GM23338 (cell line): ENCODE measurements at regions not wholly inside any gene's neighbourhood (a gene's known extent, or its start where the extent isn't known, plus 50 kb on each side); places are given as distances from the start of the nearest gene placed in this dataset.

Experiments used
- ATAC-seq: fragments of 200-7000 bp; cut with Tn5 transposase; 3 replicates; pipeline ENCODE4 v1.9.1; 2020
- DNase-seq: peaks from one replicate; pipeline ENCODE4 v3.0.0-alpha.2; 2015; ENCODE audit warnings: low spot score
- H2AFZ ChIP-seq: fragments of 200-600 bp; sonication (generic); 2 replicates; pipeline ENCODE4 v1.8.0; 2016; ENCODE audit warnings: antibody characterized with exemption, mild to moderate bottlenecking, moderate library complexity
- H3F3A ChIP-seq: fragments of 200-600 bp; sonication (generic); replicated peaks from 2 replicates; pipeline ENCODE4 v1.8.0; 2017; ENCODE audit warnings: antibody characterized with exemption, mixed run types, low read depth
- H3K27ac ChIP-seq: fragments of 200-600 bp; sonication (generic); 2 replicates; pipeline ENCODE4 v1.6.1; 2016; ENCODE audit warnings: low read depth
- H3K27me3 ChIP-seq: fragments of 200-600 bp; sonication (generic); 2 replicates; pipeline ENCODE4 v1.8.0; 2016; ENCODE audit warnings: mild to moderate bottlenecking, mixed run types, moderate library complexity; ENCODE audit not compliant: insufficient read depth
- H3K36me3 ChIP-seq: fragments of 200-600 bp; sonication (generic); 2 replicates; pipeline ENCODE4 v1.8.0; 2016; ENCODE audit warnings: mild to moderate bottlenecking; ENCODE audit not compliant: insufficient read depth
- H3K4me1 ChIP-seq: fragments of 200-600 bp; sonication (generic); 2 replicates; pipeline ENCODE4 v1.8.0; 2016; ENCODE audit warnings: mild to moderate bottlenecking, moderate library complexity; ENCODE audit not compliant: insufficient read depth
- H3K4me2 ChIP-seq: fragments of 200-600 bp; sonication (generic); 2 replicates; pipeline ENCODE4 v1.7.1; 2017; ENCODE audit warnings: mixed run types
- H3K4me3 ChIP-seq: fragments of 200-600 bp; sonication (generic); 2 replicates; pipeline ENCODE4 v1.6.1; 2016; ENCODE audit warnings: mixed run types
- H3K79me2 ChIP-seq: fragments of 200-600 bp; sonication (generic); replicated peaks from 2 replicates; pipeline ENCODE4 v1.8.0; 2017; ENCODE audit warnings: mild to moderate bottlenecking; ENCODE audit not compliant: insufficient read depth
- H3K9me2 ChIP-seq: fragments of 200-600 bp; sonication (generic); 2 replicates; pipeline ENCODE4 v1.8.0; 2017; ENCODE audit not compliant: insufficient read depth
- H4K20me1 ChIP-seq: fragments of 200-600 bp; sonication (generic); replicated peaks from 2 replicates; pipeline ENCODE4 v1.8.0; 2017; ENCODE audit warnings: mild to moderate bottlenecking; ENCODE audit not compliant: insufficient read depth
- H3K27ac Mint-ChIP-seq: 2 replicates; pipeline ENCODE4 v1.8.0; 2020; ENCODE audit warnings: inconsistent platforms, mild to moderate bottlenecking, moderate library complexity, mixed read lengths
- H3K27me3 Mint-ChIP-seq: 3 replicates; pipeline ENCODE4 v1.8.0; 2022; ENCODE audit warnings: low read depth, mild to moderate bottlenecking, moderate library complexity, mixed read lengths, inconsistent platforms; ENCODE audit not compliant: insufficient read depth, poor library complexity
- H3K36me3 Mint-ChIP-seq: 3 replicates; pipeline ENCODE4 v1.8.0; 2021; ENCODE audit warnings: low read depth, mild to moderate bottlenecking, inconsistent platforms, moderate library complexity, mixed read lengths
- H3K4me1 Mint-ChIP-seq: 3 replicates; pipeline ENCODE4 v1.8.0; 2020; ENCODE audit warnings: mild to moderate bottlenecking, inconsistent platforms, mixed read lengths
- H3K4me3 Mint-ChIP-seq: 3 replicates; pipeline ENCODE4 v1.8.0; 2021; ENCODE audit warnings: moderate library complexity, mild to moderate bottlenecking, inconsistent platforms, mixed read lengths
- H3K9me3 Mint-ChIP-seq: 3 replicates; pipeline ENCODE4 v1.8.0; 2020; ENCODE audit warnings: moderate library complexity, mild to moderate bottlenecking, inconsistent platforms, mixed read lengths
- ETS1 ChIP-seq: IDR thresholded peaks from 2 replicates; pipeline ENCODE4 v1.6.1; 2016; ENCODE audit warnings: antibody characterized with exemption
- EZH2 ChIP-seq: fragments of 200-600 bp; sonication (generic); IDR thresholded peaks from one replicate; pipeline ENCODE4 v1.8.0; 2017; ENCODE audit warnings: antibody characterized with exemption, mild to moderate bottlenecking, low read depth; ENCODE audit not compliant: unreplicated experiment
- JUNB ChIP-seq: IDR thresholded peaks from one replicate; pipeline ENCODE4 v1.6.1; 2016; ENCODE audit warnings: antibody characterized with exemption; ENCODE audit not compliant: unreplicated experiment
- POLR2AphosphoS5 ChIP-seq: IDR thresholded peaks from 2 replicates; pipeline ENCODE4 v1.6.1; 2016; ENCODE audit warnings: antibody characterized with exemption, low read depth
- REST ChIP-seq: IDR thresholded peaks from one replicate; pipeline ENCODE4 v1.6.1; 2018; ENCODE audit warnings: antibody characterized with exemption; ENCODE audit not compliant: unreplicated experiment
- ZNF114 ChIP-seq: fragments of 250-450 bp; sonication (Bioruptor Pico); IDR thresholded peaks from 2 replicates; pipeline ENCODE4 v1.5.0; 2020; ENCODE audit warnings: mild to moderate bottlenecking, moderate library complexity
- ZNF331 ChIP-seq: fragments of 250-450 bp; sonication (Bioruptor Pico); IDR thresholded peaks from 2 replicates; pipeline ENCODE4 v1.5.0; 2020; ENCODE audit warnings: low read depth, mild to moderate bottlenecking, moderate library complexity
- ZNF462 ChIP-seq: fragments of 250-450 bp; sonication (Bioruptor Pico); IDR thresholded peaks from 2 replicates; pipeline ENCODE4 v1.5.0; 2020; ENCODE audit warnings: mild to moderate bottlenecking, moderate library complexity

GRCh38 chr6:18055098-18055497 is 67.4 kb downstream of the NHLRC1 start:
- Histone ChIP-seq H3K4me1 (no peaks in the 10 kb centered on the region), H4K20me1 (no peaks in the 10 kb centered on the region), H3K79me2 (no peaks in the 10 kb centered on the region), H2AFZ (no peak overlapping the region), H3F3A (no peaks in the 10 kb centered on the region), H3K4me3 (no peak overlapping the region), H3K36me3 (no peaks in the 10 kb centered on the region; the same call in 1 of the 2 replicates), H3K9me2 (no peaks in the 10 kb centered on the region), H3K27me3 (no peaks in the 10 kb centered on the region), H3K4me2 (no peak overlapping the region), H3K27ac (no peak overlapping the region)
- Mint-ChIP-seq H3K4me1 (peaks cover 4% of the 10 kb centered on the region), H3K9me3 (no peaks in the 10 kb centered on the region), H3K36me3 (no peaks in the 10 kb centered on the region), H3K27me3 (peaks cover 4% of the 10 kb centered on the region), H3K4me3 (no peak overlapping the region), H3K27ac (no peak overlapping the region)
- DNase-seq (no peak), ATAC-seq (no peak)
- TF ChIP-seq ZNF331 (CRISPR knock-in tag) (no peak), REST (no peak), ETS1 (no peak), POLR2AphosphoS5 (no peak), ZNF114 (no peak), ZNF462 (CRISPR knock-in tag) (no peak), EZH2 (no peak), JUNB (no peak)
